ENCODE measurements at regions not wholly inside any gene's neighbourhood (a gene's known extent, or its start where the extent isn't known, plus 50 kb on each side); places are given as distances from the start of the nearest gene placed in this dataset.

GRCh38 chr13:21897161-21897560 is 226.3 kb downstream of the FGF9 start:
- Mint-ChIP-seq H3K9me3 (no peaks in the 10 kb centered on the region), H3K4me1 (peaks cover 52% of the 10 kb centered on the region), H3K27me3 (ENCODE audit: low read depth) (no peaks in the 10 kb centered on the region), H3K4me3 (no peak overlapping the region), H3K36me3 (ENCODE audit: low read depth) (no peaks in the 10 kb centered on the region), H3K27ac (peak overlapping the region in 2 of 3 experiments; percentile 61 to 82)
- TF ChIP-seq CTCF (IDR thresholded peaks at IDR 0.05; ENCODE audit: unreplicated experiment in 3 of 3), result no peak

- H3K4me3 Mint-ChIP-seq, result peak overlapping the region in 1 of 3 experiments; percentile 11
- H3K27me3 Mint-ChIP-seq (ENCODE audit: low read depth), result no peaks in the 10 kb centered on the region
- TF ChIP-seq CTCF (IDR thresholded peaks at IDR 0.05; ENCODE audit: unreplicated experiment in 3 of 3), result no peak
- peaks cover 63% of the 10 kb centered on the region for H3K4me1 Mint-ChIP-seq
- no peaks in the 10 kb centered on the region for H3K36me3 Mint-ChIP-seq (ENCODE audit: low read depth)
- no peaks in the 10 kb centered on the region for H3K9me3 Mint-ChIP-seq
- peak overlapping the region; percentile 61 to 82 (median 76) for H3K27ac Mint-ChIP-seq
Measured at GRCh38 chr13:21898459-21898858, 227.6 kb downstream of the FGF9 start.

DNA sequence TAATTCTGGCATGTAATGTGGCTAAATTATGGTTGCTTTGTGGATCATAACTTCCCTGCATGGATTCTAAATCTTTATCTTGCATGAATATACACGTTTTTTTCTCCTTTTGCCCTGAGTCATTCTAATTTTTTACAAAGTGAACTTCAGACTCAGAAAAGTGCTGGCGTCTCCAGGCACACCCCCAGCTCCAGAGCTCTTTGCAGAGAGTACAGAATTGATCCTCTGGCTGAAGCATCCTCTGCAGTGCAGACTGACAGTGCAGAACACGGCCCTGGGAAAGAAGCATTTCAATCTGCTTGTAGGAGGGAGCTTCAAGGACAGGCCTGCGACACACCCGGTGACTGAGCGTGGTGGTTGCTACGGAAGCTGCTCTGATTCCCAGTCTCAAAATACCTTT is 228.1 kb downstream of the FGF9 start:
- H3K9me3 Mint-ChIP-seq, result no peaks in the 10 kb centered on the region
- H3K27ac Mint-ChIP-seq, result peak overlapping the region; percentile 61 to 82 (median 76)
- no peak for TF ChIP-seq CTCF (IDR thresholded peaks at IDR 0.05; ENCODE audit: unreplicated experiment in 3 of 3)
- no peaks in the 10 kb centered on the region for H3K36me3 Mint-ChIP-seq (ENCODE audit: low read depth)
- H3K27me3 Mint-ChIP-seq (ENCODE audit: low read depth), result no peaks in the 10 kb centered on the region
- H3K4me1 Mint-ChIP-seq, result peaks cover 62% of the 10 kb centered on the region
- peak overlapping the region in 1 of 3 experiments; percentile 64 for H3K4me3 Mint-ChIP-seq

DNA sequence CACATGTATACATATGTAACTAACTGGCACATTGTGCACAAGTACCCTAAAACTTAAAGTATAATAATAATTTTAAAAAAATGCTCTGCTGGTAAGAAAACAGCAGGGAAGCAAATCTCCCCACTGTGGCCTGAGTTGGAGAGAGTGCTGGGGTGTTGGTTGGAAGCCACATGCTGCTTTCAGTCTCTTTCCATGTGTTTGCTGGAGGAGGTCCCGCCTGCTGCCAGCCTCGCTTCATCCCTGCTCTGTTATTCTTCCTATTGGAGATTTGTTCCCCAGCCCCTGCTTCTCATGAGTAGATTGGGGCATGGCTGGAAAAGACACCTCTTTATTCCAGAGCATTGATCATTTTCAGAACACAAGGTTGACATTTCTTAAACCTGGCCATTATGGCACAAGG is 230.5 kb downstream of the FGF9 start:
- Mint-ChIP-seq H3K4me1 (peaks cover 53% of the 10 kb centered on the region), H3K27me3 (ENCODE audit: low read depth) (peaks cover 3% of the 10 kb centered on the region), H3K9me3 (no peaks in the 10 kb centered on the region), H3K36me3 (ENCODE audit: low read depth) (no peaks in the 10 kb centered on the region), H3K4me3 (no peak overlapping the region), H3K27ac (peak overlapping the region in 1 of 3 experiments; percentile 44)
- no peak for TF ChIP-seq CTCF (IDR thresholded peaks at IDR 0.05; ENCODE audit: unreplicated experiment in 3 of 3)

DNA sequence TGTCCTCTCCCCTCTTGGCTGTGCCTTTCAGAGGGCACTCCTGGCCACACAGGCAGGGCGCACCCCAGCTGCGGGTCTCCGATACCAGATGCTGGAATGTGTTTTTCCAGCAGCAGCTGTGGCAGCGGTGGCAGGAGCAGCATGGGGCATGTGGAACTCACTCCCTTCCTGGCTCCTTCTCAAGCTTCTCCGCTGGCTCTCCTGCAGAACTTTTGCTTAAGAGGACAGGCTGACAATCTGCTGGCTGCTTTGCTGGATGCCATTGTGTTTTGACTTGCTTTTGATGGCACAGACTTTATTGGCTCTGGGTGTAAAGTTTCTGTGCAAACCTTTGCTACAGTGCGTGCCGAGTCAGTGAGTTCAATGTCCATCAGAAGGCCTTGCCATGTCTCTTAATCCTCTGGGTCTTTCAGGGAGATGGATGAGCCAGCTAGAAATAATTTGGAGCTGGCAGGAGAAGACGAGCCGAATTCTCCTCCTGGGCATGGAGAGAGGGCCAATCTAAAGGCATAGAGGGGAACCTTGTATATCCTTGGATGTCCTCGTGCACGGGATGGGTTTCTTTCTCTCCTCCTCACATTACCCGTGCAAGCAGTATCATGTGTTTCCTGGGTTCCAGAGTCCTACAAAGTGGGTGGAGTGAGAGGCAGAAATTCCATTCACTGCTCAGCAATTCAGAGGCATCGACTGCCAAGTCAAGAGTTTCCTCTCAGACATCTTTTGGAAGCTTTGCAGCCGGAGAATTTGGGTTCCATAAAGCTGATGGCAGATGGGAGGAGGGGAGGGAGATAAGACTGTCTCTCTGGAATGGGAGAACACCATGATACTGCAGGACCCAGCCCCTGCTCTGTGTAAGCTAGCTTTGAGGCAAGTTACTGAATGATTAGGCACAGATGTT is 231.2 kb downstream of the FGF9 start:
- Mint-ChIP-seq H3K4me1 (peaks cover 48% of the 10 kb centered on the region), H3K27ac (peak overlapping the region in 2 of 3 experiments; percentile 54 to 87), H3K9me3 (no peaks in the 10 kb centered on the region), H3K4me3 (no peak overlapping the region), H3K27me3 (ENCODE audit: low read depth) (peaks cover 3% of the 10 kb centered on the region), H3K36me3 (ENCODE audit: low read depth) (no peaks in the 10 kb centered on the region)
- TF ChIP-seq CTCF (IDR thresholded peaks at IDR 0.05; ENCODE audit: unreplicated experiment in 3 of 3), result no peak

- no peak for TF ChIP-seq CTCF (IDR thresholded peaks at IDR 0.05; ENCODE audit: unreplicated experiment in 3 of 3)
- Mint-ChIP-seq H3K27ac (peak overlapping the region in 2 of 3 experiments; percentile 54 to 87), H3K9me3 (no peaks in the 10 kb centered on the region), H3K27me3 (ENCODE audit: low read depth) (peaks cover 8% of the 10 kb centered on the region), H3K36me3 (ENCODE audit: low read depth) (no peaks in the 10 kb centered on the region), H3K4me1 (peaks cover 41% of the 10 kb centered on the region), H3K4me3 (no peak overlapping the region)
Measured at GRCh38 chr13:21902709-21903098, 231.8 kb downstream of the FGF9 start.

All from nephron (organoid).